ENCODE measurements at regions not wholly inside any gene's neighbourhood (a gene's known extent, or its start where the extent isn't known, plus 50 kb on each side); places are given as distances from the start of the nearest gene placed in this dataset.
"Not testable (repeated sequence)": the region's sequence is repeated elsewhere in the genome, so short reads cannot be mapped to it uniquely, and the experiment has no call there.

DNA sequence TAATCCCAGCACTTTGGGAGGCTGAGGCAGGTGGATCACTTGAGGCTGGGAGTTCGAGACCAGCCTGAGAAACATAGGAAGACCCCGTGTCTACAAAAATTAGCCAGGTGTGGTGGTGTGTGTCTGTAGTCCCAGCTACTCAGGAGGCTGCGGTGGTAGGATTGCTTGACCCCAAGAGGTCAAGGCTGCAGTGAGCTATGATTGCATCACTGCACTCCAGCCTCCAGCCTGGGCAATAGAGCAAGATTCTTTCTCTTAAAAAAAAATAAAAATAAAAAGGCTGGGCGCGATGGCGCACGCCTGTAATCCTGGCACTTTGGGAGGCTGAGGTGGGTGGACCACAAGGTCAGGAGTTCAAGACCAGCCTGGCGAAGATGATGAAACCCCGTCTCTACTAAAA lies 119.4 kb downstream of the NPTX2 start:
- not testable (repeated sequence) for TF ChIP-seq TAF1 (IDR thresholded peaks at IDR 0.05; ENCODE audit: low read depth); RAD21 (conservative IDR thresholded peaks at IDR 0.05)
- TF ChIP-seq, protein P1, sequence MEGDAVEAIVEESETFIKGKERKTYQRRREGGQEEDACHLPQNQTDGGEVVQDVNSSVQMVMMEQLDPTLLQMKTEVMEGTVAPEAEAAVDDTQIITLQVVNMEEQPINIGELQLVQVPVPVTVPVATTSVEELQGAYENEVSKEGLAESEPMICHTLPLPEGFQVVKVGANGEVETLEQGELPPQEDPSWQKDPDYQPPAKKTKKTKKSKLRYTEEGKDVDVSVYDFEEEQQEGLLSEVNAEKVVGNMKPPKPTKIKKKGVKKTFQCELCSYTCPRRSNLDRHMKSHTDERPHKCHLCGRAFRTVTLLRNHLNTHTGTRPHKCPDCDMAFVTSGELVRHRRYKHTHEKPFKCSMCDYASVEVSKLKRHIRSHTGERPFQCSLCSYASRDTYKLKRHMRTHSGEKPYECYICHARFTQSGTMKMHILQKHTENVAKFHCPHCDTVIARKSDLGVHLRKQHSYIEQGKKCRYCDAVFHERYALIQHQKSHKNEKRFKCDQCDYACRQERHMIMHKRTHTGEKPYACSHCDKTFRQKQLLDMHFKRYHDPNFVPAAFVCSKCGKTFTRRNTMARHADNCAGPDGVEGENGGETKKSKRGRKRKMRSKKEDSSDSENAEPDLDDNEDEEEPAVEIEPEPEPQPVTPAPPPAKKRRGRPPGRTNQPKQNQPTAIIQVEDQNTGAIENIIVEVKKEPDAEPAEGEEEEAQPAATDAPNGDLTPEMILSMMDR (IDR thresholded peaks at IDR 0.05; ENCODE audit: poor library complexity, severe bottlenecking), result not testable (repeated sequence)
- TF ChIP-seq, protein P2, sequence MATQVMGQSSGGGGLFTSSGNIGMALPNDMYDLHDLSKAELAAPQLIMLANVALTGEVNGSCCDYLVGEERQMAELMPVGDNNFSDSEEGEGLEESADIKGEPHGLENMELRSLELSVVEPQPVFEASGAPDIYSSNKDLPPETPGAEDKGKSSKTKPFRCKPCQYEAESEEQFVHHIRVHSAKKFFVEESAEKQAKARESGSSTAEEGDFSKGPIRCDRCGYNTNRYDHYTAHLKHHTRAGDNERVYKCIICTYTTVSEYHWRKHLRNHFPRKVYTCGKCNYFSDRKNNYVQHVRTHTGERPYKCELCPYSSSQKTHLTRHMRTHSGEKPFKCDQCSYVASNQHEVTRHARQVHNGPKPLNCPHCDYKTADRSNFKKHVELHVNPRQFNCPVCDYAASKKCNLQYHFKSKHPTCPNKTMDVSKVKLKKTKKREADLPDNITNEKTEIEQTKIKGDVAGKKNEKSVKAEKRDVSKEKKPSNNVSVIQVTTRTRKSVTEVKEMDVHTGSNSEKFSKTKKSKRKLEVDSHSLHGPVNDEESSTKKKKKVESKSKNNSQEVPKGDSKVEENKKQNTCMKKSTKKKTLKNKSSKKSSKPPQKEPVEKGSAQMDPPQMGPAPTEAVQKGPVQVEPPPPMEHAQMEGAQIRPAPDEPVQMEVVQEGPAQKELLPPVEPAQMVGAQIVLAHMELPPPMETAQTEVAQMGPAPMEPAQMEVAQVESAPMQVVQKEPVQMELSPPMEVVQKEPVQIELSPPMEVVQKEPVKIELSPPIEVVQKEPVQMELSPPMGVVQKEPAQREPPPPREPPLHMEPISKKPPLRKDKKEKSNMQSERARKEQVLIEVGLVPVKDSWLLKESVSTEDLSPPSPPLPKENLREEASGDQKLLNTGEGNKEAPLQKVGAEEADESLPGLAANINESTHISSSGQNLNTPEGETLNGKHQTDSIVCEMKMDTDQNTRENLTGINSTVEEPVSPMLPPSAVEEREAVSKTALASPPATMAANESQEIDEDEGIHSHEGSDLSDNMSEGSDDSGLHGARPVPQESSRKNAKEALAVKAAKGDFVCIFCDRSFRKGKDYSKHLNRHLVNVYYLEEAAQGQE (IDR thresholded peaks at IDR 0.05; ENCODE audit: borderline replicate concordance), result not testable (repeated sequence)

All from neural cell (in vitro differentiated cells).